ENCODE measurements at regions not wholly inside any gene's neighbourhood (a gene's known extent, or its start where the extent isn't known, plus 50 kb on each side); places are given as distances from the start of the nearest gene placed in this dataset.
"Not testable (repeated sequence)": the region's sequence is repeated elsewhere in the genome, so short reads cannot be mapped to it uniquely, and the experiment has no call there.

DNA sequence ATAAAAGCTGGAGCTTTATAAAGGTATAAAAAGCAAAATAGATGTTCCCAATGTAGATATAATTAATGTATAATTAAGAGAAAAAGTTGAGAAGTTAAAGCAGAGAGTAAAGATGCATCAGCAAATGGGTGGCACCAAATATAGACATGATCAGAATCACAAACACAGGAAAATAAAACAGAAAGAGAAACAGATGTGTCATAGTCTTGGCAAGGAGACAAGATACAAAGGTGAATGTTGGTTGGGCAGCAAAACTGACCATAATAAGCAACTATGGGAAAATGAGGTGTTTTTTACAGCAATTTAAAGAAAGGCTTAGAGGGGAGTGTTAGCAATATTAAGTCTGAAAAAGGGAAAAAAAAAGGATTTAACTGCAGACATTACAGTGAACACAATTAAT lies 135.4 kb upstream of the CLEC14A start:
- no peak for DNase-seq

DNA sequence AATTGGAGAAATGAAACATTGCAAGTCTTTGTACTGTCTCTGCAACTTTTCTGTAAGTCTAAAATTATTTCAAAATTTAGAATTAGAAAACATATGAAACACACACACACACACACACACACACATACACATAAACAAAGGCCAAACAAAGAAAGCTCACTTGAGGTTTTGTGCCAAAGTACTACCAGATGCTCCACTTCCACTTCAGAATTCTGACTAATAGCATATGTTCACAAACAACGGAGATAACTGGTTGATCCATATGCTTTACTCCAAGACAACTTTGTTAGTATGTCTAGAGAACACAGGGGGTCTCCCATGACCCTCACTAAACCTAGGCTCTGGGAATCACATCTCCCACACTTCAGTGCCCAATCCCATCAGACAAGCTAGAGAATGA lies 133.8 kb upstream of the CLEC14A start:
- DNase-seq, result no peak

- DNase-seq, result no peak
Observed at GRCh38 chr14:38387821-38388220, 131.9 kb upstream of the CLEC14A start.

DNA sequence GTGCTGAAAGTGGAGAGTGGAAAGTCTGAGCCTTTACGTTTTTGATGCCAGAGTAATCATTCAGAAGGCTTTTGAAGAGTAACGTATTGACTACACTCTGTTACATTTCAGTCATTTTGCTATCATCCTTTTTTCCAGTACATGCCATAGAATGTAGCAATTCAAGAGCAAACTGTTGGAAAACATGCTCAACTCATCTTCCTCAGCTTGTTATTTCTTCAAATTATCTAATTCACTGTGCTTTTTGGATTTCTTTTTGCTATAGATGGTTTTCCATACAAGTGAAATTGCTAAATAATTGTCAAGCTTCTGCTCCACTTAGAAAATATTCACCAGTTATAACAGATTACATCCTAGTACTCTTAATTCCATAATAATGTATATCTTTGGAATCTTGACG lies 129.9 kb upstream of the CLEC14A start:
- DNase-seq, result no peak

DNA sequence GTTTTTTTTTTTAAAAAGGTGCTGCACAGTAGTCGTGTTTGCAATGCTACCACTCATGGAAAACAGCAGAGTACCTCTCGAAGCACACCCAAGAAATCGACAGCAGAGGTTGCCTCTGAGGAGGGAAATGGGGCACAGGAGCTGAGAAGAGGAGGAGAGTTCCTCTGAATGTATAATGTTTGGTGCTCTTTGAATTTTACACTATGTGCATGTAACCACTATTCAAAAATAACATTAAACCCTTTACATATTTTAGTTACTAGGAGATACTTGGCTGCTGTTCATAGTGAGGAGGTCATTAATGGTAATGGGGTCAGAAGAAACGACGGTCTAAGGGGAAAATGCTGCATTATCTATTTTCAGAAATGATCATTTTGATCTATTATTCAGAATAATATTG lies 129.4 kb upstream of the CLEC14A start:
- no peak for DNase-seq

DNA sequence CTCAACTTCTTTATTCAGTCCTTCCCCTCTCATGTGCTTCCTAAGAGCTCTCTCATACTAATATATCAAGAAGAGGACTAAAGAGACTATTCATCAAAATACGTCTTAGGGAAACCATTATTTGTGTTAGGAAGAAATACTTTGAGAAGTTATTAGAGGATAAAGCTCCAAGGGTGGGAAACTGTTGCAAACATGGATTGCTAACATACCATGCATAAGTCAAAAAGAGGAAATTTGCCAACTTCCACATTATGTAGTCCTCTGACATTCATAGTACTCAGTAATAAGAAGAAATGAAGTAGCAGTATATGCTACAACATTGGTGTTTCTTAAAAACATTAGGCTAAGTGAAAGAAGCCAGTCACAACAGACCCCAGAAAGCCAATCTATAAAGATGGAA lies 128.8 kb upstream of the CLEC14A start:
- no peak for DNase-seq

DNA sequence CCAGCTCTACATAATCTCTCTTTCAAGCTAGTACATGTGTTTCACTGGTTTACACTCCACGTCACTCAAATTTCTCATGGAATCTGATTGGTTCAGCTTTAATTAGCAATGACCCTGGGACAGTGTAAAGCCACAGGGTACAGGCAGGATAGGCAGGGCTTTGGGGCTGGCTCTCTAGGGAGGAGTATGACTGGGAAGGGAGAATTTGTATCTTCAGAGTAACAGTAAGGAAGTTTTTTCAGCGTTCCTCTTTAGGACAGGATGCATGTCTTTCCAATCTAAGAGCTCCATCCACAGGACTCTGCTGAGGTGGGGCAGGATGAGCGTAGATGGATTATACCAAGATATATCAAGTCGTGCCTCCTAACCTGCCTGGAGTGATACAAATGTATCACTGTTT lies 112.0 kb upstream of the CLEC14A start:
- no peak for DNase-seq

DNA sequence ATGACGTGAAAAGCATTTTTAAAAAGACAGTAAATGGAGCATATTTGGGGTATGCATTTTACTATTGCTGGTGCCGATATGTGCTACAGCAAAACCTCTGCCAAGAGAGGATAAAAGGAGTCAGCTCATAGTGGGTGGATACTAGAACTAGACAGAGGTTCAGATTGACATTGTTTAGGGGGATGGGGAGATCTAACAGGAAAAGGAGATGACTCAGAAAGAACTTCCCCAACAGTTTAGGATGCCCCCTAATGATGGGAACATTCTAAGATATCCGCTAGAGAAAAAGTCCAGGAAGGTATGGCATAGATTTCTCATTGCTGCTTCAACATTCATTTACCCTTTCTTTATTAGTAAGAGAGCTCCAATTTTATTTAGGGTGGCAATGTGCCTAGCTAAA lies 110.5 kb upstream of the CLEC14A start:
- DNase-seq, result no peak

- no peak for DNase-seq
Observed at GRCh38 chr14:38363217-38363616, 107.3 kb upstream of the CLEC14A start.

DNA sequence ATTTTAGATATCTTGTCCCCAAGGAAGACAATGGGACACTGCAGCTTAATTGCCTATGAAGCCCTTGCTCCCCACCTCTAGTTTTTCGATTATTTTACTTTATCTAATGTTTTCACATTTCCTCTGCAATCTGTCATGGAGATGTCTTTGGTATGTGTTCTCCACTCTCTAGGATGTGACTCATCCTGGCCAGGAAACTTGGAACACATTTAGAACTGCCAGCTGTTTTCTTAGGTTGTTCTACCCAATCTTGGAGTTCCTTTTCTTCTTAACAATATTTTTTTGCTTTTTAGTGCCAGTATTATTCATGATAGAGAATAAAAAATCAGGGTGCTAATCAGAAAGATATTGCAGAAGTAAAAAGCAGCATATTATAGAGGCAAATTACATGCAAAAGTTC lies 101.7 kb upstream of the CLEC14A start:
- no peak for DNase-seq

GRCh38 chr14:38355473-38355872 lies 99.6 kb upstream of the CLEC14A start:
- DNase-seq, result not testable (repeated sequence)

DNA sequence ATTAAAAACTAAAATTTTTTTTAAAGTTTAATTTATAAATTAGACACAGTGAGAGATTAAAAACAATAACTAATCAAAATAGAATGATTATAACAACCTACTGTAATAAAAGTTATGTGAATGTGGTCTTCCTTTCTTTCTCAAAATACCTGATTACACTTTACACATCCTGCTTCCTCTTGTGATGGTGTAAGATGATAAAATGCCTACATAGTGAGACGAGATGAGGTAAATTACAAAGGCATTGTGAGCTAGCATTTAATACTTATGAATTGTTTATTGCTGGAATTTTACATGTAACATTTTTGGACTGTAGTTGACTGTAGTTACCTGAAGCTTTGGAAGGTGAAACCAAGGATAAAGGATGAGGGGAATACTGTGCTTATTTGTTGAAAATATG lies 94.2 kb upstream of the CLEC14A start:
- DNase-seq, result no peak

GRCh38 chr14:38342803-38343202 lies 86.9 kb upstream of the CLEC14A start:
- DNase-seq, result no peak

GRCh38 chr14:38339696-38340095 lies 83.8 kb upstream of the CLEC14A start:
- DNase-seq, result no peak

- no peak for DNase-seq
Observed at GRCh38 chr14:38336298-38336697, 80.4 kb upstream of the CLEC14A start.

GRCh38 chr14:38330275-38330674 lies 74.4 kb upstream of the CLEC14A start:
- no peak for DNase-seq

- DNase-seq, result no peak
Observed at GRCh38 chr14:38329246-38329645, 73.4 kb upstream of the CLEC14A start.

GRCh38 chr14:38316922-38317321 lies 61.0 kb upstream of the CLEC14A start:
- no peak for DNase-seq

- no peak for DNase-seq
Observed at GRCh38 chr14:38311655-38312054, 55.8 kb upstream of the CLEC14A start.

DNA sequence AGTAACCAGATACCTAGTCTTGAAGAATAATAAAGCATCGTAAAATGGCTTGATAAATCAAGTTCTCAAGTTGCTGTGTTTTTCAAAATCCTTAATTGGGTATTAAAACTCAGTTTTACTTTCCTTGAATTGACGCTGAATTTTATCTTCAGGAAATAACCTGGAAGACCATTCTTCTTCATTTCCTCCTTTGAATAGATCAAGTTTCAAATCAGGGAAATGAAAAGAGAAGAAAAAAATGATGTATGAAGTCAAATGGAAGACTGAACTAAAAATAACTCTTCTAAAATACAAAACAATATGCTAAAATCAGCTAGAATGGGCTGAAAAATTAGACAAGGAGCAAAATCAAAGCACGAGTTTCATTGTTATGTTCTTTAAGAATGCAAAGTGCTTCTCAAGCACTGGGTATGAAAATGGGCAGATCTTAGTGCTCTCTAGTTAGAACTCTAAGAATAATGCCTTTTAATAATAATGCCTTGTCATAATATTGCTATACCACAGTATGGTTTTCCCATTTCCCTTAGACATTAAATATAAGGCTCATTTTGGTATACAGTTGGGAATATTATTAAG lies 54.6 kb upstream of the CLEC14A start:
- no peak for DNase-seq

GRCh38 chr14:38309522-38310277 lies 53.8 kb upstream of the CLEC14A start:
- no peak for DNase-seq
